ENCODE measurements at regions not wholly inside any gene's neighbourhood (a gene's known extent, or its start where the extent isn't known, plus 50 kb on each side); places are given as distances from the start of the nearest gene placed in this dataset.

DNA sequence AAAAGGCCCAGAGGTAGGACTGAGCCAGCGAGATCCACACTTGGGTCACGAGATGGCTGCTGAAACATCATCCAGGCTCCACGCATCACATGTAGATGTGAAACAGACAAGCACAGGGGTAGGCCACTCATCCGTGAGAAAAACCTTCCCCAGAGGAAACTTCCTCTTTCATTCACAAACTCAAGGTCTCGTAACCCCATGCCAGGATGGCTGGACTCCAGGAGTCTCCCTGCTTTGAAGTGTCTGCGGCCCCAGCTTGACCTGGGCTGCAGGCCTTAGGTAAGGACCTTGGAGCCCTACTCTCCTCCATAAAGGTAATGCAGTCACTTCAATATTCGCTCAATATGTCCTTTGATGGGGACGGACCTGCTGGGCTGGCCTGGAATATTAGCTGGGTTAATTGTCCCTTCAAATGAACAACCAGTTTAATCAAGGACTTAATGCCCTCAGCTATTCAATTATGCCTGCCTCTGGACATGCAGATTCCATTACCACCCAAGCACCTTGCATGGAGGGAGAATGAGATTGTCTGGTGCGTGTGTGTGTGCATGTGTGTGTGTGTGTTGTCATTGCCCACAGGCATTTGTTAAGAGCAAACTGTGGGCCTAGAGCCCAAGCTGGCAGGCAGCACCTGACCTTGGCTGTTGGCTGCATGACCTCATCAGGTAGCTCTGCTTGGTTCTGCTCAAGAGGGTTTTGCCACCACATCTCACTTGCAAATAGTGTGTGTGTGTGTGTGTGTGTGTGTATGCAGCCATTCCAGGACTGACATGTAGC, 186.9 kb upstream of the TLE3 start:
- TF ChIP-seq, protein P1, sequence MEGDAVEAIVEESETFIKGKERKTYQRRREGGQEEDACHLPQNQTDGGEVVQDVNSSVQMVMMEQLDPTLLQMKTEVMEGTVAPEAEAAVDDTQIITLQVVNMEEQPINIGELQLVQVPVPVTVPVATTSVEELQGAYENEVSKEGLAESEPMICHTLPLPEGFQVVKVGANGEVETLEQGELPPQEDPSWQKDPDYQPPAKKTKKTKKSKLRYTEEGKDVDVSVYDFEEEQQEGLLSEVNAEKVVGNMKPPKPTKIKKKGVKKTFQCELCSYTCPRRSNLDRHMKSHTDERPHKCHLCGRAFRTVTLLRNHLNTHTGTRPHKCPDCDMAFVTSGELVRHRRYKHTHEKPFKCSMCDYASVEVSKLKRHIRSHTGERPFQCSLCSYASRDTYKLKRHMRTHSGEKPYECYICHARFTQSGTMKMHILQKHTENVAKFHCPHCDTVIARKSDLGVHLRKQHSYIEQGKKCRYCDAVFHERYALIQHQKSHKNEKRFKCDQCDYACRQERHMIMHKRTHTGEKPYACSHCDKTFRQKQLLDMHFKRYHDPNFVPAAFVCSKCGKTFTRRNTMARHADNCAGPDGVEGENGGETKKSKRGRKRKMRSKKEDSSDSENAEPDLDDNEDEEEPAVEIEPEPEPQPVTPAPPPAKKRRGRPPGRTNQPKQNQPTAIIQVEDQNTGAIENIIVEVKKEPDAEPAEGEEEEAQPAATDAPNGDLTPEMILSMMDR (conservative IDR thresholded peaks at IDR 0.05; ENCODE audit: low read depth, low read length): no peak
- TF ChIP-seq EZH2 (IDR thresholded peaks at IDR 0.05; ENCODE audit: borderline replicate concordance, low read depth, low read length, poor library complexity, severe bottlenecking): no peak

All from A673 (cell line).